NB4 (cell line): ENCODE measurements at regions not wholly inside any gene's neighbourhood (a gene's known extent, or its start where the extent isn't known, plus 50 kb on each side); places are given as distances from the start of the nearest gene placed in this dataset.

Experiments
- CTCF ChIP-seq: IDR thresholded peaks from one replicate; pipeline ENCODE4 v1.5.1; 2012; ENCODE audit warnings: low read depth, low read length
- MAX ChIP-seq: IDR thresholded peaks from 2 replicates; pipeline ENCODE4 v1.6.1; 2011; ENCODE audit warnings: low read depth, low read length
- POLR2A ChIP-seq: IDR thresholded peaks from 2 replicates; pipeline ENCODE4 v1.6.1; 2011; ENCODE audit warnings: mild to moderate bottlenecking; ENCODE audit not compliant: insufficient read length; ENCODE audit errors: extremely low read depth

DNA sequence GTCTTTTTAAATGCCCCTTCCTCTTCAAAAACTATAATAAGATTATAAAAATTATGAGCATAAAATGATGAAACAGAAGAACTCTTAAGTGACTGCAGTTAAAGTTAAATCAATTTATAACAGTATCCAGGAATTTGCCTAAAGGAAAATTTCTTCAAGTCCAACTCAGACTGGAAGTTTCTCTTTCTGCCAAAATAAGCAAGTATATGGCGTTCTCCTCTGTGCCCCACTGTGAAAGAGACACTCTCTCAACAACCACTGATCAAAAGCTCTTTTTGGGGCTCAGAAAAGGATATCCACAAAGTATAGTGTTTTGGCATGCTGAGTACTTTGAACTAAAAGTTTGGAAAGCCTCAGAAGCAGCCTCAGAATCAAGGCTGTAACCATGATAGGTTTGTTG lies 139.9 kb downstream of the SKIDA1 start:
- TF ChIP-seq MAX, result no peak
- no peak for TF ChIP-seq CTCF
- TF ChIP-seq POLR2A, result no peak
